GM06990 (cell line): ENCODE measurements at regions not wholly inside any gene's neighbourhood (a gene's known extent, or its start where the extent isn't known, plus 50 kb on each side); places are given as distances from the start of the nearest gene placed in this dataset.

Experiments used
- DNase-seq: peaks from one replicate; pipeline ENCODE4 v3.0.0-alpha.2; 2011; ENCODE audit not compliant: insufficient read length; ENCODE audit errors: extremely low read depth
- H3K27me3 ChIP-seq: replicated peaks from 2 replicates; pipeline ENCODE4 v1.6.0; 2011; ENCODE audit warnings: low read length; ENCODE audit not compliant: control insufficient read depth, insufficient read depth
- H3K36me3 ChIP-seq: 2 replicates; pipeline ENCODE4 v1.5.1; 2011; ENCODE audit warnings: low read length; ENCODE audit not compliant: control insufficient read depth, insufficient read depth
- H3K4me3 ChIP-seq: replicated peaks from 2 replicates; pipeline ENCODE4 v1.5.1; 2011; ENCODE audit warnings: low read depth, mild to moderate bottlenecking, control low read depth, low read length
- TF ChIP-seq, protein P1 (sequence below): IDR thresholded peaks from 2 replicates; pipeline ENCODE4 v1.5.1; 2011; ENCODE audit warnings: low read length, control low read depth, mild to moderate bottlenecking, inconsistent platforms; ENCODE audit not compliant: insufficient read depth, poor library complexity, severe bottlenecking

GRCh38 chr9:129350143-129350935 is 172.3 kb upstream of the IER5L start:
- Histone ChIP-seq H3K27me3 (no peaks in the 10 kb centered on the region; the same call in 1 of the 2 replicates), H3K4me3 (no peak overlapping the region), H3K36me3 (no peaks in the 10 kb centered on the region)
- DNase-seq, result no peak
- TF ChIP-seq, protein P1, sequence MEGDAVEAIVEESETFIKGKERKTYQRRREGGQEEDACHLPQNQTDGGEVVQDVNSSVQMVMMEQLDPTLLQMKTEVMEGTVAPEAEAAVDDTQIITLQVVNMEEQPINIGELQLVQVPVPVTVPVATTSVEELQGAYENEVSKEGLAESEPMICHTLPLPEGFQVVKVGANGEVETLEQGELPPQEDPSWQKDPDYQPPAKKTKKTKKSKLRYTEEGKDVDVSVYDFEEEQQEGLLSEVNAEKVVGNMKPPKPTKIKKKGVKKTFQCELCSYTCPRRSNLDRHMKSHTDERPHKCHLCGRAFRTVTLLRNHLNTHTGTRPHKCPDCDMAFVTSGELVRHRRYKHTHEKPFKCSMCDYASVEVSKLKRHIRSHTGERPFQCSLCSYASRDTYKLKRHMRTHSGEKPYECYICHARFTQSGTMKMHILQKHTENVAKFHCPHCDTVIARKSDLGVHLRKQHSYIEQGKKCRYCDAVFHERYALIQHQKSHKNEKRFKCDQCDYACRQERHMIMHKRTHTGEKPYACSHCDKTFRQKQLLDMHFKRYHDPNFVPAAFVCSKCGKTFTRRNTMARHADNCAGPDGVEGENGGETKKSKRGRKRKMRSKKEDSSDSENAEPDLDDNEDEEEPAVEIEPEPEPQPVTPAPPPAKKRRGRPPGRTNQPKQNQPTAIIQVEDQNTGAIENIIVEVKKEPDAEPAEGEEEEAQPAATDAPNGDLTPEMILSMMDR, result no peak

DNA sequence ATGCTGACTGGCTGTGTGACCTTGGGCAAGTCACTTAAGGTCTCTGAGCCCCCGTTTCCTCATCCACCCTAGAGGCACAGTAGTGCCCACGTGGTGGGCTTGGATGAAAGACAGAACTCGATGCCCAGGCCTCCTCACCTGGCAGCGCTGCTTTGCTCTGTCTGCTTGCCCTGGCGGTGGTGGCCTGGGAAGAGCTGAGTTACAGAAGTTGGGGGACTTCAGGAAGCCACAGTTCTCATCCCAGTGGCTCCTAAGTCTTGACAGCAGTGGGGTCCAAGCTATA is 171.5 kb upstream of the IER5L start:
- no peak overlapping the region for H3K4me3 ChIP-seq

GRCh38 chr9:129348890-129349664 is 171.0 kb upstream of the IER5L start:
- H3K36me3 ChIP-seq, result no peaks in the 10 kb centered on the region
- H3K27me3 ChIP-seq, result no peaks in the 10 kb centered on the region; the same call in 1 of the 2 replicates
- H3K4me3 ChIP-seq, result no peak overlapping the region
- TF ChIP-seq, protein P1, result no peak
- DNase-seq, result no peak

More for the DNA sequence above, 171.5 kb upstream of the IER5L start:
- H3K36me3 ChIP-seq, result no peaks in the 10 kb centered on the region
- H3K27me3 ChIP-seq, result no peaks in the 10 kb centered on the region; the same call in 1 of the 2 replicates
- TF ChIP-seq, protein P1, result no peak
- DNase-seq, result no peak

DNA sequence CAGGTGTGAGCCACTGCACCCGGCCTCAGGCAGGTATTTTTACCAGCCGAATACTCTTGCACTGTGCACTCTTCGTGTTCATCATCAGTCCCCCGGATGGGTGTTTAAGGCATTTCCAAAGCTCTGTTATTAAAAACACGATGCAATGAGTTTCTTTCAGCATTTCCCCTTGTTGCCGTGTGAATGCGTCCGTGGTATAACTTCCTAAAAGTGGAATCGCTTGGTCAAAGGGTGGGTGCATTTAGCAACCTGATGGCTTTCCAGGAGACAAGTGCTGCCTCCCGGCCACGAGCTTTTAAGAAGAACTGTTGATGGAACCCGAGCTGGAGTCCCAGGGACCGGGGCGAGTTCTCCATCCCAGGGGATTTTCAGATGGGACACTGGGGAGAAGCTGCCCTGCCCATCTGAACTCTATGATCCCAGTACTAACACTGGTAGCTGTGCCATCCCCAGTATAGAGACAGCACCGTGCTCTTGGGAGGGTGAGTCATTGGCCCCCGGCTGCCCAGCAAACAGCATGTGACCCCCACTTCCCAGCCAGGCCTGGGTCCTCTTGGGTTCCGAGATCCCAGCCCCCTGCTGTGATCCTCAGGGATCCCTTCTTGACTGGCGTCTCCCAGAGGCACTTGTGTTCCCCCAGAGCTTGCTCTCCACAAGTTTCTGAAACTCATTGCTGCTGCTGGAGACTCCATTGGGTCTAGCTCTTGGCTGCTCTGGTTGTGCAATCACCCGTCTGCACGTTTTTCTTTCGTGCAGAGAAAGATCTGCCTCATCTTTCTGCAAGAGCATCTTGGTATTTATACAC is 169.5 kb upstream of the IER5L start:
- H3K27me3 ChIP-seq, result no peaks in the 10 kb centered on the region; the same call in 1 of the 2 replicates
- H3K4me3 ChIP-seq, result no peak overlapping the region
- TF ChIP-seq, protein P1, result no peak
- DNase-seq, result no peak
- no peaks in the 10 kb centered on the region for H3K36me3 ChIP-seq

DNA sequence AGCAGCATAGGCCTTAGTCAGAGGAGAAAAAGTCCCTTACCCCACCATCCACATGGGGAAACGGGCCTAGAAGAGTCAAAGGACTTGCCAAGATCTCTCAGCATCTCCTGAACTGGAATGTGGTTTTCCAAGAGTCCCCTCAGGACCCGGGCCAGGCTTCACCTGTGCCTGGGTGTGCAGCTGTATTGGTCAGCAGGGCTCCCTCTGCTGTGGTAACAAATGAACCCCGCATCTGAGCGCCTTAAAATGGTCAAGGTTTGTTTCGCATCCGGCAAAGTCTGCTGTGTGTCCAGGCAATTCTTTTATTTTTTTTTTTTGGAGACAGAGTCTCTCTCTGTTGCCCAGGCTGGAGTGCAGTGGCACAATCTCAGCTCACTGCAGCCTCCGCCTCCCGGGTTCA is 168.0 kb upstream of the IER5L start:
- Histone ChIP-seq H3K27me3 (no peaks in the 10 kb centered on the region; the same call in 1 of the 2 replicates), H3K4me3 (no peak overlapping the region), H3K36me3 (no peaks in the 10 kb centered on the region)
- TF ChIP-seq, protein P1, result no peak
- DNase-seq, result no peak
